ENCODE measurements at regions not wholly inside any gene's neighbourhood (a gene's known extent, or its start where the extent isn't known, plus 50 kb on each side); places are given as distances from the start of the nearest gene placed in this dataset.

GRCh38 chr21:15195104-15195503 is 130.3 kb upstream of the NRIP1 start:
- no peak for ATAC-seq
- DNase-seq (ENCODE audit: low read depth, low spot score) = no peak
- H2AFZ ChIP-seq (ENCODE audit: control insufficient read depth, low read depth, low read length) = no peak overlapping the region
- H3K9me3 ChIP-seq (replicated peaks; ENCODE audit: control insufficient read depth, insufficient read depth, low read length) = no peaks in the 10 kb centered on the region
- H3K27ac ChIP-seq (ENCODE audit: control insufficient read depth, insufficient read depth) = no peak overlapping the region
- no peak overlapping the region for H3K4me2 ChIP-seq (ENCODE audit: control insufficient read depth, insufficient read depth)
- H3K4me3 ChIP-seq = no peak overlapping the region
- H3K36me3 ChIP-seq (ENCODE audit: control insufficient read depth in 2 of 2, insufficient read depth in 2 of 2, low read length in 1 of 2) = no peaks in the 10 kb centered on the region
- H3K4me1 ChIP-seq (ENCODE audit: control insufficient read depth, insufficient read depth, low read length) = no peaks in the 10 kb centered on the region
- WGBS (ENCODE audit: insufficient coverage, insufficient replicate concordance, low lambda C conversion rate, missing lambda C conversion rate) = 0% methylated on average over 2 of the region's 2 CpGs
- CTCF ChIA-PET = no interaction called here
- no TSS peak for BruUV-seq (replicated peaks)
- no peaks in the 10 kb centered on the region; a peak in 1 of 4 replicates for H3K27me3 ChIP-seq (replicated peaks in 1 of 2; ENCODE audit: control insufficient read depth in 2 of 2, insufficient read depth in 2 of 2, low read length in 1 of 2)
- no peak for FAIRE-seq
- in situ Hi-C loops (cut with MboI) (no loop called here), intact Hi-C loops (cut with micrococcal nuclease; ENCODE audit: unreplicated experiment) (loop anchor here (5.0 kb wide), 1 partner anchor 62 kb away; no protein-coding TSS in a partner anchor)
- H3K79me2 ChIP-seq (ENCODE audit: control insufficient read depth, insufficient read depth, low read length) = no peaks in the 10 kb centered on the region
- H3K9ac ChIP-seq (ENCODE audit: control insufficient read depth, insufficient read depth, low read length) = no peak overlapping the region
- TF ChIP-seq USF2 (IDR thresholded peaks at IDR 0.05; ENCODE audit: borderline replicate concordance, low read depth, low read length) (no peak), ZNF207 (IDR thresholded peaks at IDR 0.05; ENCODE audit: borderline replicate concordance) (no peak), ZBED1 (IDR thresholded peaks at IDR 0.05; ENCODE audit: borderline replicate concordance) (no peak), KLF5 (IDR thresholded peaks at IDR 0.05; ENCODE audit: partially characterized antibody) (no peak)
- SMC1A ChIA-PET (ENCODE audit: uncharacterized antibody, unreplicated experiment) = interaction anchor here (0.8 kb wide), 1 partner anchor 10 kb away, joined by 5 read pairs; no protein-coding TSS in a partner anchor
- POLR2A ChIA-PET = no interaction called here
- no peaks in the 10 kb centered on the region for H4K20me1 ChIP-seq (ENCODE audit: control insufficient read depth, insufficient read depth)
- RAD21 ChIA-PET (ENCODE audit: unreplicated experiment) = no interaction called here

GRCh38 chr21:15195768-15196167 is 131.0 kb upstream of the NRIP1 start:
- Histone ChIP-seq H4K20me1 (ENCODE audit: control insufficient read depth, insufficient read depth) (no peaks in the 10 kb centered on the region), H3K4me2 (ENCODE audit: control insufficient read depth, insufficient read depth) (no peak overlapping the region), H3K4me1 (ENCODE audit: control insufficient read depth, insufficient read depth, low read length) (no peaks in the 10 kb centered on the region), H2AFZ (ENCODE audit: control insufficient read depth, low read depth, low read length) (no peak overlapping the region), H3K79me2 (ENCODE audit: control insufficient read depth, insufficient read depth, low read length) (no peaks in the 10 kb centered on the region), H3K27me3 (replicated peaks in 1 of 2; ENCODE audit: control insufficient read depth in 2 of 2, insufficient read depth in 2 of 2, low read length in 1 of 2) (no peaks in the 10 kb centered on the region; a peak in 1 of 4 replicates), H3K4me3 (no peak overlapping the region), H3K9me3 (replicated peaks; ENCODE audit: control insufficient read depth, insufficient read depth, low read length) (no peaks in the 10 kb centered on the region), H3K36me3 (ENCODE audit: control insufficient read depth in 2 of 2, insufficient read depth in 2 of 2, low read length in 1 of 2) (no peaks in the 10 kb centered on the region), H3K27ac (ENCODE audit: control insufficient read depth, insufficient read depth) (no peak overlapping the region), H3K9ac (ENCODE audit: control insufficient read depth, insufficient read depth, low read length) (no peak overlapping the region)
- ChIA-PET POLR2A (no interaction called here), CTCF (interaction anchor here (0.7 kb wide), 1 partner anchor 57 kb away, joined by 3 read pairs; no protein-coding TSS in a partner anchor), RAD21 (ENCODE audit: unreplicated experiment) (no interaction called here), SMC1A (ENCODE audit: uncharacterized antibody, unreplicated experiment) (interaction anchor here (0.8 kb wide), 1 partner anchor 9 kb away, joined by 5 read pairs; no protein-coding TSS in a partner anchor)
- BruUV-seq (replicated peaks) = no TSS peak
- WGBS (ENCODE audit: insufficient coverage, insufficient replicate concordance, low lambda C conversion rate, missing lambda C conversion rate) = 87% methylated on average over 1 of the region's 1 CpG
- DNase-seq (ENCODE audit: low read depth, low spot score) (no peak), ATAC-seq (no peak), FAIRE-seq (no peak)
- in situ Hi-C loops (cut with MboI) (no loop called here), intact Hi-C loops (cut with micrococcal nuclease; ENCODE audit: unreplicated experiment) (loop anchor here (5.0 kb wide), 1 partner anchor 62 kb away; no protein-coding TSS in a partner anchor)
- TF ChIP-seq CEBPB (IDR thresholded peaks at IDR 0.05; ENCODE audit: borderline replicate concordance in 1 of 2, low read depth in 2 of 2, low read length in 2 of 2) (no peak), MAX (IDR thresholded peaks at IDR 0.05; ENCODE audit: low read depth, low read length) (no peak), RAD51 (IDR thresholded peaks at IDR 0.05) (no peak), ZZZ3 (IDR thresholded peaks at IDR 0.05; ENCODE audit: control insufficient read depth, insufficient read length, low read depth) (no peak), RELA (IDR thresholded peaks at IDR 0.05; ENCODE audit: borderline replicate concordance, partially characterized antibody) (no peak), TBL1XR1 (IDR thresholded peaks at IDR 0.05; ENCODE audit: low read depth, low read length) (no peak), MEF2A (IDR thresholded peaks at IDR 0.05; ENCODE audit: insufficient read depth, low read depth, low read length) (no peak), NFIC (IDR thresholded peaks at IDR 0.05; ENCODE audit: low read depth, low read length) (no peak), SREBF2 (IDR thresholded peaks at IDR 0.05; ENCODE audit: low read length) (no peak), ATF7 (IDR thresholded peaks at IDR 0.05; ENCODE audit: low read depth) (no peak)
